Naive thymus-derived CD8-positive, alpha-beta T cell (primary cell): ENCODE measurements at regions not wholly inside any gene's neighbourhood (a gene's known extent, or its start where the extent isn't known, plus 50 kb on each side); places are given as distances from the start of the nearest gene placed in this dataset.
A peak's percentile ranks its signal among the peaks of the same experiment; 100 is the strongest.

Source experiments
- ATAC-seq, 2 donors: fragments of 150-1000 bp; cut with Tn5 transposase in 1 of 2; sonication (Bioruptor Pico), chemical (Tn5 transposase) in 1 of 2; 1 replicate in 1 of 2; 2 replicates in 1 of 2; pipeline ENCODE4 v1.10.0; 2021; ENCODE audit warnings: mild to moderate bottlenecking in 2 of 2, moderate library complexity in 2 of 2
- POLR2A ChIA-PET: fragments of 350-600 bp; sonication (Branson Sonifier 250); formaldehyde crosslinking; loops from one replicate; lab custom pipeline; 2021; ENCODE audit warnings: antibody characterized with exemption; lab: Charles Lee
- DNase-seq, 10 donors: peaks; one replicate each; pipeline versions ENCODE4 v3.0.0 to v3.0.0-alpha.2; 2020 to 2022
- H3K27ac Mint-ChIP-seq, 10 donors: one replicate each; pipeline ENCODE4 v1.8.0; 2020 to 2022; ENCODE audit warnings: mild to moderate bottlenecking in 10 of 10, mixed read lengths in 10 of 10, moderate library complexity in 4 of 10, inconsistent platforms in 1 of 10
- H3K27me3 Mint-ChIP-seq, 5 donors: one replicate each; pipeline ENCODE4 v1.8.0; 2021 to 2022; ENCODE audit warnings: mixed read lengths in 5 of 5
- H3K36me3 Mint-ChIP-seq, 3 donors: one replicate each; pipeline ENCODE4 v1.8.0; 2020 to 2022; ENCODE audit warnings: mixed read lengths in 3 of 3, mild to moderate bottlenecking in 2 of 3, inconsistent platforms in 1 of 3
- H3K4me1 Mint-ChIP-seq, 4 donors: one replicate each; pipeline ENCODE4 v1.8.0; 2021 to 2022; ENCODE audit warnings: mixed read lengths in 4 of 4
- H3K4me3 Mint-ChIP-seq, 10 donors: one replicate each; pipeline ENCODE4 v1.8.0; 2020 to 2022; ENCODE audit warnings: mild to moderate bottlenecking in 10 of 10, mixed read lengths in 10 of 10, moderate library complexity in 6 of 10, inconsistent platforms in 1 of 10
- H3K9me3 Mint-ChIP-seq, 9 donors: one replicate each; pipeline ENCODE4 v1.8.0; 2020 to 2022; ENCODE audit warnings: mixed read lengths in 9 of 9, mild to moderate bottlenecking in 3 of 9, inconsistent platforms in 1 of 9, moderate library complexity in 1 of 9

DNA sequence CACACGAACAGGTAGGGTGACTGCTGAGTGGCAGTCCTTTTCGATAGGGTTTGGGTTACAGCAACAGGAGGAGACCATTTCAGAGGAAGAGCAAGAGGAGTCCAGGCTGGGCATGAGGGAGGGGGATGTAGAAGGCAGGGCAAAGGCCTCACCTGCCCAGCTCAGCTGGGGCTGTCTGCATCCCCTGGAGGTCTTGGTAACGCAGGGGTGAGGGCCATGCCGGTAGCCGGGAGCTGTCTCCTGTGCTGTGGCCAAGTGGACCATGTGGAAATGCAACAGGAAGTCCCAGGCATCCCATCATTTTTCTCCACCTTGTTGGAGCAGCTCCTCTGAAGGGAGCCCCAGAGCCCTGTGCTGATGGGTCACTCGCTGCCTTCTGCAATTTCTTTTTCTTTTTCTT, 105.4 kb upstream of the C1orf174 start:
- ATAC-seq (no peak), DNase-seq (no peak)
- Mint-ChIP-seq H3K4me3 (peak overlapping the region in 1 of 10 donors; percentile 47), H3K36me3 (peaks cover 0 to 4% (median 2%) of the 10 kb centered on the region in 3 donors), H3K4me1 (peaks cover 0 to 3% (median 2%) of the 10 kb centered on the region in 4 donors), H3K27ac (no peak overlapping the region), H3K9me3 (peaks cover 0 to 19% (median 7%) of the 10 kb centered on the region in 9 donors), H3K27me3 (peaks cover 2 to 21% (median 8%) of the 10 kb centered on the region in 5 donors)
- POLR2A ChIA-PET = no interaction called here

DNA sequence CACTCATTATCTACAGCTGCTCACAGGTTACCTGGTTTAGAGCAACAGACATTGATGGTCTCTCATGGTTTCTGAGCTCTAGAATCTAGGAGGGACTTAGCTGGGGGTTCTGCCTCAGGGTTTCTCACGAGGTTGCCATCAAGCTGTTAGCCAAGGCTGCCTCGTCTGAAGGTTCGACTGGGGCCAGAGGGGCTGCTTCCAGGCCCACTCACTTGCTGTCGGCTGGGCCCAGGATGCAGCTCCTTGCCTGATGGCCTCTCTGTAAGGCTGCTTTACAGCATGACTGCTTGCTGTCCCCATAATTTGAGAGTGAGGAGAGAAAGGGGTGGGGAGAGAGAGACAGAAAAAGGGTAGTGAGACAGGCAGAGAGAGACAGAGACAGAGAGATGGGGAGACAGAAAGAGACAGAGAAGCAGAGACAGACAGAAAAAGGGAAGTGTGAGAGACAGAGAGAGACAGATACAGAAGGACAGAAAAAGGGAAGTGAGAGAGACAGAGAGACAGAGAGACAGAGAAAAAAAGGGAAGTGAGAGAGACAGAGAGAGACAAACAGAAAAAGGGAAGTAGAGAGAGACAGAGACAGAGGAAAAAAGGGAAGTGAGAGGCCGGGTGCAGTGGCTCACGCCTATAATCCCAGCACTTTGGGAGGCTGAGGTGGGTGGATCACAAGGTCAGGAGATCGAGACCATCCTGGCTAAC, 106.8 kb upstream of the C1orf174 start:
- peak overlapping the region in 1 of 10 donors; percentile 26 for H3K4me3 Mint-ChIP-seq
- POLR2A ChIA-PET = no interaction called here
- H3K4me1 Mint-ChIP-seq = peaks cover 0 to 3% (median 2%) of the 10 kb centered on the region in 4 donors
- H3K36me3 Mint-ChIP-seq = peaks cover 0 to 4% (median 2%) of the 10 kb centered on the region in 3 donors
- no peak for ATAC-seq
- peaks cover 0 to 16% (median 8%) of the 10 kb centered on the region in 5 donors for H3K27me3 Mint-ChIP-seq
- no peak for DNase-seq
- H3K27ac Mint-ChIP-seq = peak overlapping the region in 1 of 10 donors; percentile 90
- H3K9me3 Mint-ChIP-seq = peaks cover 0 to 19% (median 7%) of the 10 kb centered on the region in 9 donors

DNA sequence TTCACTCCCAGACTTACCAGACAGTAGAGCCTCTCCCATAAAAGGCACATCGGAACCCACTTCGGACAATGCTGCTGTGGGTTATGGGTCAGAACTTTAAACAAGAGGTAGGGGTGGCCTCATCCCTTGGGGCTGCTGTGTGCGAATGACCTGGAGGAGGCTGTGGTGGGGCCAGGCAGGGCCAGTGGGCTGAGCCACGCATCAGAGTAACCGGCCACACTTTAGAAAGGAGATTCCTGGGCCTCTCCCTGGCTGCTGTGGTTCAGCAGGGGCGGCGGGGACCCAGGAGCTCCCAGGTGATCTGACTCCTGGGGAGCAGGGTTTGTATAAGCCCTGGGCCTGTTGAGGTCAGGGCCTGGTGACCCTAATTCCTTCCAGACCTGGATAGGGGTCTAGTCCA, 110.2 kb upstream of the C1orf174 start:
- Mint-ChIP-seq H3K9me3 (peaks cover 0 to 19% (median 7%) of the 10 kb centered on the region in 9 donors), H3K4me1 (peaks cover 0 to 3% (median 0%) of the 10 kb centered on the region in 4 donors), H3K27ac (no peak overlapping the region), H3K4me3 (no peak overlapping the region), H3K36me3 (peaks cover 0 to 4% (median 2%) of the 10 kb centered on the region in 3 donors), H3K27me3 (peaks cover 2 to 17% (median 4%) of the 10 kb centered on the region in 5 donors)
- ATAC-seq = no peak
- POLR2A ChIA-PET = no interaction called here
- no peak for DNase-seq

DNA sequence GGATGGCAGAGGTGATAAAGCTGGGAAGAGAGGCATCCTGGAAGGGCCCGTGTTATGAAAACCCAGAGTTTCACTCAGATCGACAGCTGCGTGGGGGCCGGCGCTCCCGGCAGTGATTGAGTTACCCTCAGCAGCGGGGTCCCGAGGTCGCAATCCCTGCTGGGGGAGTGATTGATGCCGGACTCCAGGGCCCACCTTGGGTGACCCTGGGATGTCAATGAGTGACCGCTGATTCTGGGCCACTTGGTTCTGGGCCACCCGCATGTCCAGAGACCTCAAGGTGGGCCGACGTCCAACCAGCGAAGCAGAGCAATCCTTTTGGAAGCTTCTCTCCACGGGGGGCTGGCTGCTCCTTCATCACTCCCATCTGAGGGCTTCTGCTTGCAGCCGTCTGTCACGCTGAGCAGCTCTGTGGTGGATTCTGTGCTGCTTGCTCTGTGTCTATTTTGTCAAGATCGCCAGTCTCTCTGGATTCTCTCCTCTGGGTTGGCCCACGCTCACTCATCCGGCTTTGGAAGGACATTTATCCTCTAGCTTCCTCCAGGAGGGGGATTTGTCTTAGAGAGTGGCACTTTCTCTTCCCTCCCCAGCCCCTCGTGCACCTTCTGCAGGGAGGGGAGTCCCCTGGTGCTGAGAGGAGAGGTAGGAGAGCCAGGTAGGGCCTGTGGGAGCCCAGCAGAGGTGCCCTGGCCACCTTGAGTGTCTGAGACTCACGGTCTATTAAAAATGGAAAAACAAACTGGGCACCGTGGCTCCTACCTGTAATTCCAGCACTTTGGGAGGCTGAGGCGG, 110.9 kb upstream of the C1orf174 start:
- Mint-ChIP-seq H3K9me3 (peaks cover 0 to 19% (median 7%) of the 10 kb centered on the region in 9 donors), H3K4me3 (no peak overlapping the region), H3K27me3 (peaks cover 2 to 17% (median 4%) of the 10 kb centered on the region in 5 donors), H3K4me1 (peaks cover 0 to 4% (median 2%) of the 10 kb centered on the region in 4 donors), H3K27ac (no peak overlapping the region), H3K36me3 (peaks cover 0 to 4% (median 2%) of the 10 kb centered on the region in 3 donors)
- POLR2A ChIA-PET = interaction anchor here (0.7 kb wide), 1 partner anchor 51 kb away, joined by 3 read pairs; no protein-coding TSS in a partner anchor
- ATAC-seq = no peak
- DNase-seq = no peak

DNA sequence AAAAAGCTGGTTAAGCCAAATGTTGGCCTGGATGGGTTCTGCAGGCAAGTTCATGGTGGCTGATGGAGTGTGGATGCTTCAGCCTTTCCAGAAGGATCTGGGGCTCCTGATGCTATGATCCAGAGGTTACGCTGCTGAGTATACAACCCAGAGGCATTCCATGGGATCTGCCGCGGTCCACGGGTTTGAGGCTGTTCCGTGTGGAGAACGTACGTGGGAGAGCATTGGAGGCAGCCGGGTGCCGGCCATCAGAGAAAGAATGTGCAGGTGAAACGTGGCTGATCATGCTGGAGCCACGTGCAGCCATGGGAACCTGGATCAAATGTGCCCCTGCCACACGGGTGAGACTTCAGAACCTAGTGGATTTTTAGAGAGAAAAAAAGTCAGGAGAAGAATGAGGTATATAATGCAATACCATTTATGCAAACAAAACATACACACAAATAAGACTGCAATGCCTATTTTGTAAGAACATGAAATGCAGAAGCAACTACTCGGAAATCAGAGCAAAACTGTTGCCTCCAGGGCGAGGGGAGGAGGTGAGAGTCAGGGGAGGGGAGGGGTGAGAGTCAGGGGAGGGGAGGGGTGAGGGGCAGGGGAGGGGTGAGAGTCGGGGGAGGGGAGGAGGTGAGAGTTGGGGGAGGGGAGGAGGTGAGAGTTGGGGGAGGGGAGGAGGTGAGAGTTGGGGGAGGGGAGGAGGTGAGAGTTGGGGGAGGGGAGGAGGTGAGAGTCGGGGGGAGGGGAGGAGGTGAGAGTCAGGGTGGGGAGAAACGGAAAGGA, 116.5 kb upstream of the C1orf174 start:
- Mint-ChIP-seq H3K27ac (no peak overlapping the region), H3K36me3 (no peaks in the 10 kb centered on the region), H3K9me3 (peaks cover 0 to 3% (median 0%) of the 10 kb centered on the region in 9 donors), H3K4me1 (peaks cover 2 to 12% (median 4%) of the 10 kb centered on the region in 4 donors), H3K27me3 (peaks cover 0 to 32% (median 9%) of the 10 kb centered on the region in 5 donors), H3K4me3 (peak overlapping the region in 1 of 10 donors; percentile 6)
- no peak for DNase-seq
- ATAC-seq = no peak
- POLR2A ChIA-PET = interaction anchor here (0.6 kb wide), 1 partner anchor 1124 kb away, joined by 3 read pairs; no protein-coding TSS in a partner anchor

DNA sequence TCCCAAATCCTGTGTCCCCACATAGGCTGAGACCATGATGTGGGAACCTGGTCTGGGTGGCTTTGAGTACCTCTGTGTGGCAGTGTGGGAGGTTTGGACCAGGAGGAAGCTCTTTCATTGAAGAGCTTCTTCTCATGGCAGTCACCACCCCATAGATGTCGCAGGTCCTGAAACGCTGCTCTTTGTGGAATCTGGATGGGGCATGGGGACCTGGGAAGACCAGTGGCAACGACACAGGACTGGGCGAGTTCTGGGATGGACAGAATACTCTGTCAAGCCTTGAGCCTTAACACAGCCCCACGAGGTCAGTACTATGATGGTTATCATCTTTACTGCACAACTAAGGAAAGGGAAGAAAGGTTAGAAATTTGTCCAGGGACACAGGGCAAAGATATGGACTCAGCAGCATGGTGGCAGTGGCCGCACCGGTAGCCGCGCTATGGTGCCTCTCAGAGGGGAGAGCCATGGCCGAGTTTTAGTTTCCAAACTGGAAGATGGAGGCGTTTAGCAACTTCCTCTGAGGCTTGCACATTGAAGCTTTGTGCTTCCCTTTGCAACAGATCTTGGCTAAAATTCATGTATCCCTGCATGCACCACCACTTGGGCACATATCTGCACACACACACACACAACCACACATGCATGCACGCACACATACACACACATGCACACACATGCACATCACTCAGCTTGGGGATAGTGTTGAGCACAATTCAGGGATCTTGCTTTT, 117.7 kb upstream of the C1orf174 start:
- no peak for ATAC-seq
- peaks cover 2 to 12% (median 4%) of the 10 kb centered on the region in 4 donors for H3K4me1 Mint-ChIP-seq
- no peak for DNase-seq
- H3K27me3 Mint-ChIP-seq = peaks cover 0 to 22% (median 7%) of the 10 kb centered on the region in 5 donors
- H3K36me3 Mint-ChIP-seq = no peaks in the 10 kb centered on the region
- no peak overlapping the region for H3K4me3 Mint-ChIP-seq
- H3K9me3 Mint-ChIP-seq = peaks cover 0 to 3% (median 0%) of the 10 kb centered on the region in 9 donors
- H3K27ac Mint-ChIP-seq = no peak overlapping the region
- POLR2A ChIA-PET = no interaction called here

DNA sequence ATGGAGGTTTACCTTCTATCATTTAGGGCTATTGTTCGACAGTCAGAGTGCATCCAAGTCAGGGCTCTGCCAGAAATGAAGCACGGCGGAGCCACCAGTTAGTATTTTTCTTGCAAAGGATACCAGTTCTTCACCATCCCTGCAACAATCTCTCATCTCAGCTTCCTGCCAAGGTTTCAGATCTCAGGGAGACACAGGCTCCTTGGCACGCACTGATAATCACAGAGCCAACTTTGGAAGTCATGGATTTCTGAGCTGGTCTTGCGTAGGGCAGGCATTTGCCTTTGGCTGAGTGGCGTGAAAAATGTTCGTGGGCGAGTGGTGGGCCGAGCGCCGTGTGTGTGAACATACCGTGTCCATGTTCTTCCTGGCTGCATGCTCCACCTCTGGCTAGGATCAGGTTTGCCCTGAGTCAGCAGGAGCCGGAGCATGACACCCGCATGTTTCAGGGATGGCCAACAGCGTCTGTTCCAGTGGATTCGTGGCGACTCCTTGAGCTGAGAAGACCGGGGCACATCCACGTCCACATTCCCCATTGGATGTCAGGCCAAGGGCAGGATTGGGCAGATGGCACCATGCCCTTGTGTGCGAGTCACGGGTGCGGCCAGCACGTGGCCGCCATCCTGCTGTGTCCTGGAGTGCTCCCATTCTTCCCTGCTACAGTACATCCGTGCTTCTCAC, 118.5 kb upstream of the C1orf174 start:
- no peak for ATAC-seq
- Mint-ChIP-seq H3K4me3 (no peak overlapping the region), H3K27ac (no peak overlapping the region), H3K36me3 (no peaks in the 10 kb centered on the region), H3K27me3 (peaks cover 0 to 22% (median 7%) of the 10 kb centered on the region in 5 donors), H3K9me3 (peaks cover 0 to 3% (median 0%) of the 10 kb centered on the region in 9 donors), H3K4me1 (peaks cover 2 to 12% (median 4%) of the 10 kb centered on the region in 4 donors)
- POLR2A ChIA-PET = no interaction called here
- DNase-seq = no peak

DNA sequence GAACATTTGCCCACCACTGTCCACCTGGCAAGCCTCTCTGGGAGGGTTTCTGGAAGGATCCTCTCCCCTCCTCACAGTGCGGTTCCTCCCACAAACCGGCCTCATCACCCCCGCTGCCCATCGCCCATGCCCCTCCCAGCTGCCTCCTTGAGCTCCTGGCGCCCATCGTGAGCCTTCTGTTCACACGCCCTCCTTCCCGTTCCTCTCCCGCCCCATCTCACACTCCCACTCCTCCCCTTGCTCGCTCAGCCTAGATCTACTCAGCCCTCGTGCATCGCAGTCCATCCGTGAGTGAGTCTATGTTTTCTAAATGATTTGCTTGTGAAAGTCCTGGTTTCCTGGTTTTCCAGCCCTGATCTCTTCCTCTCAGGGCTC, 119.1 kb upstream of the C1orf174 start:
- Mint-ChIP-seq H3K4me3 (no peak overlapping the region), H3K9me3 (peaks cover 0 to 3% (median 0%) of the 10 kb centered on the region in 9 donors), H3K27me3 (peaks cover 0 to 22% (median 10%) of the 10 kb centered on the region in 5 donors), H3K4me1 (peaks cover 2 to 12% (median 4%) of the 10 kb centered on the region in 4 donors), H3K36me3 (no peaks in the 10 kb centered on the region), H3K27ac (no peak overlapping the region)
- no peak for ATAC-seq
- POLR2A ChIA-PET = no interaction called here
- no peak for DNase-seq

DNA sequence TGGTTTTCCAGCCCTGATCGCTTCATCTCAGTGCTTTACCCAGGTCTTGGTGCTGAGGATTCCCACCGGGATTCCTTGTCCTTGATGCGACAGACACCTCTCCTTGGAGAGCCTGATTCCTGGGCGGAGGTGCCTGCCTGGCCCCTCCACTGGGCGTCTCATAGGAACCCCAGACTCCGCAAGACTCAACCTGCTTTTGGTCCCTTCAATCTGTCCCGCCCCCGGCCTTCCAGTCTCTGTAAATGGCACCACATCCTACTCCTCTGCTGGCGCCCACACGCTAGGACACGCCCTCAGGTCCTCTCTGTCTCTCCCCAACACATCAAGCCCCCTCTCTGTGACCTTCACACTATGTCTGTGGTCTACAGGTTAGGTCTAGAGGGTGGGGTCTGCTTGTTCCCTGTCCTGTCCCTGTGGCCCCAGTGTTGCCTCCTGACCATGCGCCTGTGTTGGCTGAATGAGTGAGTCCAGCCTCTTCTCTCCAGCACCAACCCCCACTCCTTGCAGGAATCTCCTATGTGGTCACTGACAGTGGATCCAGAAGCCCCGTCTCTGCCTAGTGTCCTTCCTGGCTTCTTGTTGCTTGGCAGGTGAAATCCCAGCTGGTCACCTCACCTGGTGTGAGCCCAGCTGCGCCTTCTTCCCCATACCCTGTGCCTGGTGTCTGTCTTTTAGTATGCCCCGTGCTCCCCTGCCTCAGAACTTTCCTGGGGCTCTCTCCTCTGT, 119.7 kb upstream of the C1orf174 start:
- Mint-ChIP-seq H3K27ac (no peak overlapping the region), H3K9me3 (peaks cover 0 to 3% (median 0%) of the 10 kb centered on the region in 9 donors), H3K36me3 (no peaks in the 10 kb centered on the region), H3K4me1 (peaks cover 2 to 12% (median 4%) of the 10 kb centered on the region in 4 donors), H3K4me3 (no peak overlapping the region), H3K27me3 (peaks cover 0 to 22% (median 15%) of the 10 kb centered on the region in 5 donors)
- DNase-seq (no peak), ATAC-seq (no peak)
- POLR2A ChIA-PET = no interaction called here

DNA sequence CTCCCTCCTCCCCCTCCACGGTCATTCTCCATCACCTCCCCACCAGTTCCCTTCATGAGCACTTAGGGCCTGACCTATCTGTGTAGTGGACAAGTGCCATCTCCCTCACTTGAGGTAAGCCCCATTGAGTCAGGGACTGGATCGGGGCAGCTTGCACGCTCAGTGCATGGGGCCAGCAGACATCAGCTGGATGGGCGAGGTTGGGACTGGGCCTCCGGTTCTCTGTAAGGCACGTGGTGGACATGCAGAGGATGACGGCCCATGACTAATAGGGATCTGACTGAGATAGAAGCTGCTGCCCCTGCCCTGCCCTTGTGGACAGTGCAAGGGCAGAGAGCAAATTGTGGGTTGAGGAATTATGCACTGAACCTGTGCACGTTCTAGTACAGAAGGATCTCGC, 120.4 kb upstream of the C1orf174 start:
- H3K9me3 Mint-ChIP-seq = peaks cover 0 to 3% (median 0%) of the 10 kb centered on the region in 9 donors
- H3K27ac Mint-ChIP-seq = no peak overlapping the region
- H3K4me1 Mint-ChIP-seq = peaks cover 2 to 12% (median 4%) of the 10 kb centered on the region in 4 donors
- POLR2A ChIA-PET = no interaction called here
- peaks cover 0 to 22% (median 15%) of the 10 kb centered on the region in 5 donors for H3K27me3 Mint-ChIP-seq
- no peak for DNase-seq
- no peak overlapping the region for H3K4me3 Mint-ChIP-seq
- no peak for ATAC-seq
- H3K36me3 Mint-ChIP-seq = no peaks in the 10 kb centered on the region
